GM23338 (cell line): ENCODE measurements at regions not wholly inside any gene's neighbourhood (a gene's known extent, or its start where the extent isn't known, plus 50 kb on each side); places are given as distances from the start of the nearest gene placed in this dataset.
A peak's percentile ranks its signal among the peaks of the same experiment; 100 is the strongest.
"Not testable (repeated sequence)": the region's sequence is repeated elsewhere in the genome, so short reads cannot be mapped to it uniquely, and the experiment has no call there.

Experiments used
- ATAC-seq: fragments of 200-7000 bp; cut with Tn5 transposase; 3 replicates; pipeline ENCODE4 v1.9.1; 2020
- DNase-seq: peaks from one replicate; pipeline ENCODE4 v3.0.0-alpha.2; 2015; ENCODE audit warnings: low spot score
- H2AFZ ChIP-seq: fragments of 200-600 bp; sonication (generic); 2 replicates; pipeline ENCODE4 v1.8.0; 2016; ENCODE audit warnings: antibody characterized with exemption, mild to moderate bottlenecking, moderate library complexity
- H3F3A ChIP-seq: fragments of 200-600 bp; sonication (generic); replicated peaks from 2 replicates; pipeline ENCODE4 v1.8.0; 2017; ENCODE audit warnings: antibody characterized with exemption, mixed run types, low read depth
- H3K27ac ChIP-seq: fragments of 200-600 bp; sonication (generic); 2 replicates; pipeline ENCODE4 v1.6.1; 2016; ENCODE audit warnings: low read depth
- H3K27me3 ChIP-seq: fragments of 200-600 bp; sonication (generic); 2 replicates; pipeline ENCODE4 v1.8.0; 2016; ENCODE audit warnings: mild to moderate bottlenecking, mixed run types, moderate library complexity; ENCODE audit not compliant: insufficient read depth
- H3K36me3 ChIP-seq: fragments of 200-600 bp; sonication (generic); 2 replicates; pipeline ENCODE4 v1.8.0; 2016; ENCODE audit warnings: mild to moderate bottlenecking; ENCODE audit not compliant: insufficient read depth
- H3K4me1 ChIP-seq: fragments of 200-600 bp; sonication (generic); 2 replicates; pipeline ENCODE4 v1.8.0; 2016; ENCODE audit warnings: mild to moderate bottlenecking, moderate library complexity; ENCODE audit not compliant: insufficient read depth
- H3K4me2 ChIP-seq: fragments of 200-600 bp; sonication (generic); 2 replicates; pipeline ENCODE4 v1.7.1; 2017; ENCODE audit warnings: mixed run types
- H3K4me3 ChIP-seq: fragments of 200-600 bp; sonication (generic); 2 replicates; pipeline ENCODE4 v1.6.1; 2016; ENCODE audit warnings: mixed run types
- H3K79me2 ChIP-seq: fragments of 200-600 bp; sonication (generic); replicated peaks from 2 replicates; pipeline ENCODE4 v1.8.0; 2017; ENCODE audit warnings: mild to moderate bottlenecking; ENCODE audit not compliant: insufficient read depth
- H3K9me2 ChIP-seq: fragments of 200-600 bp; sonication (generic); 2 replicates; pipeline ENCODE4 v1.8.0; 2017; ENCODE audit not compliant: insufficient read depth
- H4K20me1 ChIP-seq: fragments of 200-600 bp; sonication (generic); replicated peaks from 2 replicates; pipeline ENCODE4 v1.8.0; 2017; ENCODE audit warnings: mild to moderate bottlenecking; ENCODE audit not compliant: insufficient read depth
- H3K27ac Mint-ChIP-seq: 2 replicates; pipeline ENCODE4 v1.8.0; 2020; ENCODE audit warnings: inconsistent platforms, mild to moderate bottlenecking, moderate library complexity, mixed read lengths
- H3K27me3 Mint-ChIP-seq: 3 replicates; pipeline ENCODE4 v1.8.0; 2022; ENCODE audit warnings: low read depth, mild to moderate bottlenecking, moderate library complexity, mixed read lengths, inconsistent platforms; ENCODE audit not compliant: insufficient read depth, poor library complexity
- H3K36me3 Mint-ChIP-seq: 3 replicates; pipeline ENCODE4 v1.8.0; 2021; ENCODE audit warnings: low read depth, mild to moderate bottlenecking, inconsistent platforms, moderate library complexity, mixed read lengths
- H3K4me1 Mint-ChIP-seq: 3 replicates; pipeline ENCODE4 v1.8.0; 2020; ENCODE audit warnings: mild to moderate bottlenecking, inconsistent platforms, mixed read lengths
- H3K4me3 Mint-ChIP-seq: 3 replicates; pipeline ENCODE4 v1.8.0; 2021; ENCODE audit warnings: moderate library complexity, mild to moderate bottlenecking, inconsistent platforms, mixed read lengths
- H3K9me3 Mint-ChIP-seq: 3 replicates; pipeline ENCODE4 v1.8.0; 2020; ENCODE audit warnings: moderate library complexity, mild to moderate bottlenecking, inconsistent platforms, mixed read lengths
- CREB1 ChIP-seq: fragments of 250-450 bp; sonication (Bioruptor Pico); IDR thresholded peaks from 2 replicates; pipeline ENCODE4 v1.5.0; 2020; ENCODE audit warnings: low read depth, mild to moderate bottlenecking, moderate library complexity
- EZH2phosphoT487 ChIP-seq: fragments of 200-600 bp; sonication (generic); IDR thresholded peaks from one replicate; pipeline ENCODE4 v1.8.1; 2018; ENCODE audit warnings: antibody characterized with exemption; ENCODE audit not compliant: unreplicated experiment
- JUNB ChIP-seq: IDR thresholded peaks from one replicate; pipeline ENCODE4 v1.6.1; 2016; ENCODE audit warnings: antibody characterized with exemption; ENCODE audit not compliant: unreplicated experiment
- REST ChIP-seq: IDR thresholded peaks from one replicate; pipeline ENCODE4 v1.6.1; 2018; ENCODE audit warnings: antibody characterized with exemption; ENCODE audit not compliant: unreplicated experiment
- ZNF462 ChIP-seq: fragments of 250-450 bp; sonication (Bioruptor Pico); IDR thresholded peaks from 2 replicates; pipeline ENCODE4 v1.5.0; 2020; ENCODE audit warnings: mild to moderate bottlenecking, moderate library complexity
- TF ChIP-seq, protein P1 (sequence below): IDR thresholded peaks from 2 replicates; pipeline ENCODE4 v1.6.1; 2016; ENCODE audit warnings: antibody characterized with exemption

DNA sequence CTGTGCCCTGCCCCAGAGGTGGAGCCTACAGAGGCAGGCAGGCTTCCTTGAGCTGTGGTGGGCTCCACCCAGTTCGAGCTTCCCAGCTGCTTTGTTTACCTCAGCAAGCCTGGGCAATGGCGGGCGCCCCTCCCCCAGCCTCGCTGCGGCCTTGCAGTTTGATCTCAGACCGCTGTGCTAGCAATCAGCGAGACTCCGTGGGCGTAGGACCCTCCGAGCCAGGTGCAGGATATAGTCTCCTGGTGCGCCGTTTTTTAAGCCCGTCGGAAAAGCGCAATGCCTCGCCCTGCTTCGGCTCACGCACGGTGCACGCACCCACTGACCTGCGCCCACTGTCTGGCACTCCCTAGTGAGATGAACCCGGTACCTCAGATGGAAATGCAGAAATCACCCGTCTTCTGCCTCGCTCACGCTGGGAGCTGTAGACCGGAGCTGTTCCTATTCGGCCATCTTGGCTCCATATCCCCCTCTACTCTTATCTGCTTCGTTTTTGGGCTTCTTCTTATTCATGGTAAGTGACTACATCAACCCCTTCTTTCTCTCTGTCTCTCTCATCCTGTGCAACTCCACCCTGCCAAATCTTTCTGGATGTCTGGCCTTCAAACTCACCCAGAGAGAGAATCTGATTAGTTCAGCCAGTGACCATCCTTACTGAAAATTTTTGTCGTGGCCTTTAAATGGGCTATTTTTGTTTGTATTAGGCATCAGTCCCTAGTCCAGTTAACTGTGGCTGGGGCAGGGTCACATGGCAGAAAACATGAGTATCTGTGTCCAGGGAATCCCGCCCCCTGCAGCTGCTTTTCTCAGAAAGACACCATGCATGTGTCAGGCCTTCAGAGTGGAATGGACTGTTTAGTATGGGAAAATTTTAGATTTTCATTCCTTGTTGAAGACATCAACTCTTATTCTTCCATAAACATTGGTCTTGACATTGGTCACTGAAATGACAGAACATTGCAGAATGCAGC is 204.6 kb downstream of the TMEM167A start:
- H3K36me3 Mint-ChIP-seq, ATAC-seq, DNase-seq, H3K27me3 Mint-ChIP-seq, H3K79me2 ChIP-seq, H3K4me3 Mint-ChIP-seq, H3K36me3 ChIP-seq, H3K27ac ChIP-seq, H3K27me3 ChIP-seq, H4K20me1 ChIP-seq, H3K9me3 Mint-ChIP-seq, H3F3A ChIP-seq, H3K9me2 ChIP-seq, H3K27ac Mint-ChIP-seq, H3K4me3 ChIP-seq: not testable (repeated sequence)
- Histone ChIP-seq H3K4me2 (peak overlapping the region; percentile 69), H2AFZ (peak overlapping the region; percentile 77), H3K4me1 (peaks cover 14% of the 10 kb centered on the region)
- H3K4me1 Mint-ChIP-seq, result peaks cover 16% of the 10 kb centered on the region

- TF ChIP-seq, protein P1, sequence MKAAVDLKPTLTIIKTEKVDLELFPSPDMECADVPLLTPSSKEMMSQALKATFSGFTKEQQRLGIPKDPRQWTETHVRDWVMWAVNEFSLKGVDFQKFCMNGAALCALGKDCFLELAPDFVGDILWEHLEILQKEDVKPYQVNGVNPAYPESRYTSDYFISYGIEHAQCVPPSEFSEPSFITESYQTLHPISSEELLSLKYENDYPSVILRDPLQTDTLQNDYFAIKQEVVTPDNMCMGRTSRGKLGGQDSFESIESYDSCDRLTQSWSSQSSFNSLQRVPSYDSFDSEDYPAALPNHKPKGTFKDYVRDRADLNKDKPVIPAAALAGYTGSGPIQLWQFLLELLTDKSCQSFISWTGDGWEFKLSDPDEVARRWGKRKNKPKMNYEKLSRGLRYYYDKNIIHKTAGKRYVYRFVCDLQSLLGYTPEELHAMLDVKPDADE, result no peak
- TF ChIP-seq JUNB (no peak), ZNF462 (CRISPR knock-in tag) (no peak), EZH2phosphoT487 (no peak), REST (no peak), CREB1 (CRISPR knock-in tag) (no peak)
- Mint-ChIP-seq H3K36me3 (no peaks in the 10 kb centered on the region; the same call in 2 of the 3 replicates), H3K27me3 (no peaks in the 10 kb centered on the region), H3K9me3 (peaks cover 3% of the 10 kb centered on the region; the same call in 2 of the 3 replicates), H3K4me1 (peaks cover 7% of the 10 kb centered on the region; the same call in 2 of the 3 replicates), H3K27ac (no peak overlapping the region), H3K4me3 (no peak overlapping the region)
- no peaks in the 10 kb centered on the region for H3K36me3 ChIP-seq
- H3K27me3 ChIP-seq, result no peaks in the 10 kb centered on the region
- no peaks in the 10 kb centered on the region for H3F3A ChIP-seq
- H2AFZ ChIP-seq, result no peak overlapping the region
- ATAC-seq, result no peak
- no peaks in the 10 kb centered on the region for H4K20me1 ChIP-seq
- peaks cover 9% of the 10 kb centered on the region for H3K4me1 ChIP-seq
- H3K4me2 ChIP-seq, result no peak overlapping the region
- no peak overlapping the region for H3K27ac ChIP-seq
- no peak overlapping the region for H3K4me3 ChIP-seq
- no peaks in the 10 kb centered on the region for H3K9me2 ChIP-seq
- no peak for DNase-seq
- no peaks in the 10 kb centered on the region for H3K79me2 ChIP-seq
Observed at GRCh38 chr5:82865625-82866024, 211.6 kb downstream of the TMEM167A start.
